Activated CD4-positive, alpha-beta T cell treated with anti-CD3 and anti-CD28 coated beads, Interleukin-2, amount 50 U/mL, for 48 hours (primary cell): ENCODE measurements at regions not wholly inside any gene's neighbourhood (a gene's known extent, or its start where the extent isn't known, plus 50 kb on each side); places are given as distances from the start of the nearest gene placed in this dataset.
"Not testable (repeated sequence)": the region's sequence is repeated elsewhere in the genome, so short reads cannot be mapped to it uniquely, and the experiment has no call there.

Experiments used
- DNase-seq, 2 experiments: peaks; one replicate each; pipeline ENCODE4 v3.0.0-alpha.2; 2020

DNA sequence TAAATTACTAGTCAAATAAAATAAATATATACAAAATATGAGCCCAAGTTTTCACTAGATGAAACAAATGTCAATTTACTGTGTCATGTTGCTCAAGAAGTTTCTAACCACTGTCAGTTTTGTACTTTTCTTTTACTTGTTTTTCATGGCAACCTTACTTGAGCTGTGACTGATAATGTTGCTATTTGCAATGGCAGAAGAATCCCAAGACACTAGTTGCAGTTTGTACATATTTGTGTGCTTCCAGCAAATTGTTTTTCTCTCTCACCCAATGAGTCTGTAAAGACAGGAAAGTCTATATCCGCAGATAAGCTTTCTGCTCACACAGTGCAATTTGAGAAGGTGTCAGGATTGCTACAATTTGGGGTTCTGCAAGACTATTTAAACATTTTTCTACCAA lies 338.6 kb upstream of the PCSK5 start:
- no peak for DNase-seq

DNA sequence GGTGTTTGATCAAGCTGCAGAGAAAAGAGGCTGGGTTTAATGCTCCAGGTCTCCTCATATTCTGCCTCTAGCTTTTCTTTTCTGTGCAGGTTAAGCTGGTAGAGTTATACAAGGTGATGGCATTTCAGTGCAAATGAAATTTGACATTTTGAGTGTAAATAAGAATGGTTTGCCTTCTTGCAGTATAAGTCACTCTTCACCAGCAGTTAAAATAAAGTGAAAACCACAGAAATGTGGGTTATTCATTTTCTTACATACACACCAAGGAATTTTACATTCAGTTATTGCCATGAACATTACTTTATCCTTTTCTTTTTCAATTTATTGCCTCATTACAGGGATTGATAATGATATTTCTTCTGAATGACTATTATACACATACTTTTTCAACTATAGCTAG lies 337.5 kb upstream of the PCSK5 start:
- DNase-seq, result no peak

GRCh38 chr9:75566813-75567212 lies 323.7 kb upstream of the PCSK5 start:
- not testable (repeated sequence) for DNase-seq

DNA sequence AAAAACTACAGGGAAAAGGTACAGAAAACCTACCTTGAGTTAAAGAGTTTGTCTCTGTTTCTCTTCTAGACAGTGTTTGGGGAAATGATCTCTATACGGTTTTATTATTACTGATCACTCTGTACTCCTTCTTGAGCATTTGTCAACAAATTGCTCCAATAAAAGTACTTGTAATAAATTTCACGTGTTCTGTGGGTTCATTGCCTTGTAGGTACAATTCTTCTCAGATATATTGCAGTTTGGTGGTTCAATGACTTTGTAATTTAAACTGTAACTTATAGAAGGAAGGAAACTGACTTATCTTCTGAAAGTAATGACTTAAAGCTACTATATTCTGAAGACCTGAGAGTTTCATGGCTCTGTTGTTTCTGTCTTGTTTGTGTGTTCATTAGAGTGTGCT lies 319.9 kb upstream of the PCSK5 start:
- no peak for DNase-seq

- no peak for DNase-seq
Observed at GRCh38 chr9:75574569-75574968, 315.9 kb upstream of the PCSK5 start.

DNA sequence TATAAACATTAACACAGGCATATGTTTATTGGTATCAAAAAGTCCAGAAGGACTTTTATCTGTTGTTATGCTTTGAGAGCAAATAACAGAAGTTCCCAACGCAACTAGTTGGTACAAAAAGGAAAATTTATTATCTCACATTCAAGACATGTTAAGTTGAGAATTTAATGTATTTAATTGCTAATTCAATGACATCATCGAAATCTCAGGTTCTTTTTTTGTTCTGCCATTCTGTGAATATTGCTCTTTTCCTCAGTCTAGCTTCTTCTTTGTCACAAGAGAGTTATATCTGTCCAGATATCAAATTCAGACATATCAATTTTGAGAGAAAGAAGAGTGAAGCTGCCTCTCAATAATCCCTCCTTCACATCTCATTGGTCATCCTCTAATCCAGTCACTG lies 307.6 kb upstream of the PCSK5 start:
- no peak for DNase-seq

GRCh38 chr9:75588808-75589207 lies 301.7 kb upstream of the PCSK5 start:
- no peak for DNase-seq

GRCh38 chr9:75589497-75589896 lies 301.0 kb upstream of the PCSK5 start:
- DNase-seq, result no peak

DNA sequence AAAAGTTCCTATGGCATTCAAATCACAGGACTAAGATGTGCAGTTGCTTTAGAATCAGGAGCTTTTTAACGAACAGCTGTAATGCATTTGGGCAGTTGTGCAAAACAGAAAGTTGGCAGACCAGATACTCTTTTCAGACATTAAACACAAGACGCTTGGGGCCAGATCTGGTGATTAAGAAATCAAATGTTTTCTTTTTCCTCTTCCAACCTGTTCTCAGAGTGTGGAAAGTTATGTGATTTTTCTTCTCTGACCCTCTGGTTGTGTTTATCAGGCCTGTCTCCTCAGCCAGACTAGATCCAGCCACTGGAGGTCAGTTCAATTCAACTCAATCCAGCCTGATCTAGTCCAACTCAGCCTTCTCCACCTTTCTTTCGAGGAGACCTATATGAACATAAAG lies 298.5 kb upstream of the PCSK5 start:
- no peak for DNase-seq

GRCh38 chr9:75592586-75592985 lies 297.9 kb upstream of the PCSK5 start:
- no peak for DNase-seq

DNA sequence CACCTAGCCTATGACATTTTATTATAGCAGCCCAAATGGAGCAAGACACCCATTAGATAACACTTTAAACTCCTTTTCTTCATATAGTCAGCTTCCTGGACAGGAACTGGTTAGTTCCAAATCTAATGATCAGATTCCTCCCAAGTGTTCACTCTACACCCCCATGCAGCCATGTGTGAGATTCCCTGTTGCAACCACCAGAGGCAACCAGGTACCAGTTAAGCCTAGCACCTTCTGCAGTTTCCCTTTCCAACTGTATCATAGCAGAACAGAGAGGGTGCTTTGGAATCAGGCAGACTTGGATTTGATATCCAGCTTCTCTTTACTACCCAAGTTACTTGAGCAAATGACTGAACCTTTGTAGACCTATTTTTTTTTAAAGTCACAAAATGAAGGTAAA lies 296.6 kb upstream of the PCSK5 start:
- no peak for DNase-seq

DNA sequence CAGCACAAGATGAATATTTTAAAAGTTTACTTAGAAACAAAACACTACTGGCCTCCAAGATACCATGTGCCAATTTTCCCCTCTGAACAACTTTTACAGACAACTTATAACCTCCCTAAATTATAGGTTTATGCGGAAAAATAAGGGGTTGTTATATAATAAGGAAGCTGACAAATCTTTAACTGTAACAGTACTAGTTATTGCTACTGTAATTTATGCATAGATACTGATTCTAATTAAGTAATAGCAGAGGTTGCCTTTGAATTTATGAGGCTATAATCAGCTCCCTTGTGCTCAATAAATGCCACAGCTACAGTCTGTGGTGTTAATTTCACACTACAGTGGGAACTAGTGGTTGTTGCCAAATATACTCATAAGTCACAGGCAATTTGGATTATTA lies 291.3 kb upstream of the PCSK5 start:
- no peak for DNase-seq

GRCh38 chr9:75601280-75601679 lies 289.2 kb upstream of the PCSK5 start:
- no peak for DNase-seq

- DNase-seq, result no peak
Observed at GRCh38 chr9:75602060-75602459, 288.4 kb upstream of the PCSK5 start.

- no peak for DNase-seq
Observed at GRCh38 chr9:75604661-75605060, 285.8 kb upstream of the PCSK5 start.

GRCh38 chr9:75607521-75607920 lies 283.0 kb upstream of the PCSK5 start:
- DNase-seq, result no peak

GRCh38 chr9:75609401-75609800 lies 281.1 kb upstream of the PCSK5 start:
- no peak for DNase-seq

DNA sequence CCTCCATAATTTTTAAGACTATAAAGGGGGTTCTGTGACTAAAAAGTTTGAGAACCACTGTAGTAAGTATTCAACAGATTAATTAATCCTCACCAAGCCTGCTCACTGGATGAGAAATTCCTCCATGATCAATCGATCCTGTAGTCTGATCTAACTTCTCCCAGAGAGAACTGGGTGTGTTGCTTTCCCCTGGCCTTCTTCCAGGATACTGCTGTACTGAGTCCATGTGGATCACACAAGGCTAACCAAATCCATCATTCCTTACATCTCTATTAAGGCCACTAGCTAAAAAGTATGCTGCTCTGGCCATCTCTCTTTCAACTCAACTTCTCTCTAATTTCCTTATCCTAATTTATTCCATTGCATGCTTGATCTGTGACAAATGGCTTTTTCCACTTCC lies 280.2 kb upstream of the PCSK5 start:
- no peak for DNase-seq

GRCh38 chr9:75612205-75612604 lies 278.3 kb upstream of the PCSK5 start:
- no peak for DNase-seq

DNA sequence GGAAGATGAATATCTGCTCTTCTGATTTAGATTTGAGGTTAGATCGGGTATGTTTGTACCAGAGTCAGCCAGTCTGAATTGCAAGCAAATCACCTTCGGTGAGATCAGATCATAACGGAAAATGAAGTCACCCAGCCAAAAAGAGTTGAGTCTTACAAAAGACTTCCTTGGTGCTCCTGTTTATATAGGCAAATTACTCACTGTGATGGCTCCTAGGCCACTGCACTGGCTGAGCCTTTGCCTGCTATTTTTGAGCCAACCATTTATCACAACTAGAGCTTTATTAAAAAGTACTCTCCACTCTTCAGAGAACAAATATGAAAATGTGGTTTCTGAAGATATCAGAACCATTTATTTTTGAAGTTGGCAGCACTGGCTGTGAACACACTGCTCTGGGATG lies 277.7 kb upstream of the PCSK5 start:
- DNase-seq, result no peak

GRCh38 chr9:75615284-75615683 lies 275.2 kb upstream of the PCSK5 start:
- DNase-seq, result no peak

- no peak for DNase-seq
Observed at GRCh38 chr9:75616052-75616451, 274.4 kb upstream of the PCSK5 start.

DNA sequence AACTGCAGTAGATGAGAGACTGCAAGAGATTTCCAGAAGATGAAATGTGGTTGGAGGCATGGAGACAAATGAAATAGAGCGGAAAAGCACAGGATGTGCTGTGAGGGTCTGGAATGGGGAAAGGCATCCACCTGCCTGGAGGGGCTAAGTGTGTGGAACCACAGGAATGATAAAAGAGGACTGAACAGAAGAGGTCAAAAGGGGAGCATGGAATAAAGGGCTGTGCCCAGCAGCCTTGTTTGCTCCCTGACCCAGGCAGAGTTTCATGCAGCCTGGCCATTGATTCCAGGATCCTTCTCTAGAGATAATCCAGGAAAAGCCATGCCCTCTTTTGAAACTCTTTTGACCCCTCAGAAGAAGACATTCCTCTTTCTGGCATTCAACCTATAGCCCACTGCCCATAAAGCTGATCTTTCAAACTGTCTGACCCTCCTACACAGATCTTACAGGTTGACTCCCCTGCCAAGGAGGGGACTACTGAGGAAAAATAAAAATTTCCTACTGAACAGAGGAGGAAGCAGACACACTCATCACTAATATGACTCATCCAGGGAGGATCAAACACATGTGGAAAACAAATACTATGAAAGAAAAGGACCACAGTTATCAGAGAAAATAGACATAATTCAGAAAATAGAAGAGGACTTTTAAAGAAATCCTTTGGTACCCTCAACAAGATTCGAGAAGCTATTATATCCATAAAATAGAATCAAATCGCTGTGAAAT lies 273.5 kb upstream of the PCSK5 start:
- no peak for DNase-seq

DNA sequence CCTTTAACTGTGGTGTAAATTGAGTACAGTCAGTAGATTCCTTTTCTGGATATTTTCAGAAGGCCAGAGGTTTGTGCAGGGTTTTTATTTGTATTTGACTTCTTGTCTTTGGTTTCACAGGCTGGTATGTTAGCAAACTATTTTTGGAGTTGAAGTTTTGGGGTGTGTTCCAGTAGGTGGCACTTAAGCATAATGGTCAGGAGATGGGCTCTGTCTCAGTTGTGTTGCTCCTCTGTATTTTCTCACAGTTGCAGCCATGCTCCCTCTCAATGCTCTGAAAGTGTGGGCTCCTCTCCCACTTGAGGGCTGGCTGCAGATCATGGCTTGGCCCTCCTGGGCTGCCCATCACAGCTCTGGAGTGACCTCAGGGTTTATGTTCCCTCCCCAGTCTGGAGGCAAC lies 267.0 kb upstream of the PCSK5 start:
- no peak for DNase-seq

- no peak for DNase-seq
Observed at GRCh38 chr9:75624998-75625397, 265.5 kb upstream of the PCSK5 start.

- no peak for DNase-seq
Observed at GRCh38 chr9:75626860-75627259, 263.6 kb upstream of the PCSK5 start.
